ENCODE measurements at regions not wholly inside any gene's neighbourhood (a gene's known extent, or its start where the extent isn't known, plus 50 kb on each side); places are given as distances from the start of the nearest gene placed in this dataset.
"Not testable (repeated sequence)": the region's sequence is repeated elsewhere in the genome, so short reads cannot be mapped to it uniquely, and the experiment has no call there.

GRCh38 chr12:59147791-59148190, 227.5 kb upstream of the LRIG3 start:
- DNase-seq (ENCODE audit: low spot score) = no peak

- no peak for DNase-seq (ENCODE audit: low spot score)
Measured at GRCh38 chr12:59142183-59142790, 222.0 kb upstream of the LRIG3 start.

- no peak for DNase-seq (ENCODE audit: low spot score)
Measured at GRCh38 chr12:59134750-59135149, 214.4 kb upstream of the LRIG3 start.

- no peak for DNase-seq (ENCODE audit: low spot score)
Measured at GRCh38 chr12:59131462-59131861, 211.2 kb upstream of the LRIG3 start.

GRCh38 chr12:59122784-59123183, 202.5 kb upstream of the LRIG3 start:
- no peak for DNase-seq (ENCODE audit: low spot score)

- no peak for DNase-seq (ENCODE audit: low spot score)
Measured at GRCh38 chr12:59121451-59121850, 201.1 kb upstream of the LRIG3 start.

- DNase-seq (ENCODE audit: low spot score) = no peak
Measured at GRCh38 chr12:59119676-59120075, 199.4 kb upstream of the LRIG3 start.

- DNase-seq (ENCODE audit: low spot score) = no peak
Measured at GRCh38 chr12:59118356-59118755, 198.1 kb upstream of the LRIG3 start.

GRCh38 chr12:59115995-59116394, 195.7 kb upstream of the LRIG3 start:
- DNase-seq (ENCODE audit: low spot score) = no peak

GRCh38 chr12:59115526-59115925, 195.2 kb upstream of the LRIG3 start:
- DNase-seq (ENCODE audit: low spot score) = no peak

GRCh38 chr12:59113831-59114615, 193.7 kb upstream of the LRIG3 start:
- peak; percentile 33 for DNase-seq (ENCODE audit: low spot score)

- no peak for DNase-seq (ENCODE audit: low spot score)
Measured at GRCh38 chr12:59111851-59112250, 191.5 kb upstream of the LRIG3 start.

- not testable (repeated sequence) for DNase-seq (ENCODE audit: low spot score)
Measured at GRCh38 chr12:59108516-59108915, 188.2 kb upstream of the LRIG3 start.

- no peak for DNase-seq (ENCODE audit: low spot score)
Measured at GRCh38 chr12:59100585-59100984, 180.3 kb upstream of the LRIG3 start.

- no peak for DNase-seq (ENCODE audit: low spot score)
Measured at GRCh38 chr12:59097876-59098275, 177.6 kb upstream of the LRIG3 start.

GRCh38 chr12:59096246-59096645, 175.9 kb upstream of the LRIG3 start:
- no peak for DNase-seq (ENCODE audit: low spot score)

- DNase-seq (ENCODE audit: low spot score) = no peak
Measured at GRCh38 chr12:59093073-59093772, 172.9 kb upstream of the LRIG3 start.

- no peak for DNase-seq (ENCODE audit: low spot score)
Measured at GRCh38 chr12:59088673-59089072, 168.4 kb upstream of the LRIG3 start.

- DNase-seq (ENCODE audit: low spot score) = no peak
Measured at GRCh38 chr12:59087691-59088090, 167.4 kb upstream of the LRIG3 start.

- no peak for DNase-seq (ENCODE audit: low spot score)
Measured at GRCh38 chr12:59087077-59087673, 166.9 kb upstream of the LRIG3 start.

- no peak for DNase-seq (ENCODE audit: low spot score)
Measured at GRCh38 chr12:59086126-59086525, 165.8 kb upstream of the LRIG3 start.

- DNase-seq (ENCODE audit: low spot score) = no peak
Measured at GRCh38 chr12:59085690-59086089, 165.4 kb upstream of the LRIG3 start.
